Activated naive CD8-positive, alpha-beta T cell treated with anti-CD3 and anti-CD28 coated beads, Interleukin-2, amount 10 ng/mL, durations not matched to agents 7 days and 5 days (primary cell): ENCODE measurements at regions not wholly inside any gene's neighbourhood (a gene's known extent, or its start where the extent isn't known, plus 50 kb on each side); places are given as distances from the start of the nearest gene placed in this dataset.

Experiments used
- ATAC-seq: fragments of 150-1000 bp; cut with Tn5 transposase; one replicate; pipeline ENCODE4 v1.10.0; 2021; ENCODE audit warnings: low read depth, moderate library complexity
- POLR2A ChIA-PET: fragments of 350-600 bp; sonication (Branson Sonifier 250); formaldehyde crosslinking; loops from one replicate; lab custom pipeline; 2021; ENCODE audit warnings: antibody characterized with exemption; lab: Charles Lee
- DNase-seq: peaks from one replicate; pipeline ENCODE4 v3.0.0; 2021
- H3K27ac Mint-ChIP-seq: one replicate; pipeline ENCODE4 v1.8.0; 2022; ENCODE audit warnings: mild to moderate bottlenecking, mixed read lengths
- H3K27me3 Mint-ChIP-seq: one replicate; pipeline ENCODE4 v1.8.0; 2022; ENCODE audit warnings: mild to moderate bottlenecking, moderate library complexity, mixed read lengths
- H3K36me3 Mint-ChIP-seq: one replicate; pipeline ENCODE4 v1.8.0; 2021; ENCODE audit warnings: mild to moderate bottlenecking, mixed read lengths
- H3K4me1 Mint-ChIP-seq: one replicate; pipeline ENCODE4 v1.8.0; 2021; ENCODE audit warnings: mixed read lengths
- H3K4me3 Mint-ChIP-seq: one replicate; pipeline ENCODE4 v1.8.0; 2022; ENCODE audit warnings: mild to moderate bottlenecking, moderate library complexity, mixed read lengths
- H3K9me3 Mint-ChIP-seq: one replicate; pipeline ENCODE4 v1.8.0; 2021; ENCODE audit warnings: mixed read lengths

GRCh38 chr4:171674781-171675180 is 138.4 kb upstream of the GALNTL6 start:
- Mint-ChIP-seq H3K36me3 (no peaks in the 10 kb centered on the region), H3K4me1 (no peaks in the 10 kb centered on the region), H3K9me3 (no peaks in the 10 kb centered on the region), H3K27me3 (no peaks in the 10 kb centered on the region), H3K27ac (no peak overlapping the region), H3K4me3 (no peak overlapping the region)
- DNase-seq (no peak), ATAC-seq (no peak)
- POLR2A ChIA-PET, result no interaction called here

GRCh38 chr4:171668403-171668802 is 144.8 kb upstream of the GALNTL6 start:
- H3K4me1 Mint-ChIP-seq, result no peaks in the 10 kb centered on the region
- no peaks in the 10 kb centered on the region for H3K27me3 Mint-ChIP-seq
- H3K36me3 Mint-ChIP-seq, result no peaks in the 10 kb centered on the region
- no peaks in the 10 kb centered on the region for H3K9me3 Mint-ChIP-seq
- ATAC-seq (no peak), DNase-seq (no peak)
- POLR2A ChIA-PET, result no interaction called here
- H3K4me3 Mint-ChIP-seq, result no peak overlapping the region
- H3K27ac Mint-ChIP-seq, result no peak overlapping the region

GRCh38 chr4:171667906-171668305 is 145.3 kb upstream of the GALNTL6 start:
- Mint-ChIP-seq H3K27me3 (peaks cover 2% of the 10 kb centered on the region), H3K36me3 (no peaks in the 10 kb centered on the region), H3K4me3 (no peak overlapping the region), H3K4me1 (no peaks in the 10 kb centered on the region), H3K27ac (no peak overlapping the region), H3K9me3 (no peaks in the 10 kb centered on the region)
- POLR2A ChIA-PET, result no interaction called here
- ATAC-seq (no peak), DNase-seq (no peak)

GRCh38 chr4:171651071-171651470 is 162.1 kb upstream of the GALNTL6 start:
- POLR2A ChIA-PET, result no interaction called here
- Mint-ChIP-seq H3K27me3 (peaks cover 2% of the 10 kb centered on the region), H3K4me1 (no peaks in the 10 kb centered on the region), H3K9me3 (peaks cover 3% of the 10 kb centered on the region), H3K27ac (no peak overlapping the region), H3K36me3 (no peaks in the 10 kb centered on the region), H3K4me3 (no peak overlapping the region)
- DNase-seq (no peak), ATAC-seq (no peak)

GRCh38 chr4:171650543-171650942 is 162.7 kb upstream of the GALNTL6 start:
- Mint-ChIP-seq H3K27ac (no peak overlapping the region), H3K4me3 (no peak overlapping the region), H3K4me1 (no peaks in the 10 kb centered on the region), H3K27me3 (peaks cover 2% of the 10 kb centered on the region), H3K36me3 (no peaks in the 10 kb centered on the region), H3K9me3 (peaks cover 3% of the 10 kb centered on the region)
- ATAC-seq (no peak), DNase-seq (no peak)
- POLR2A ChIA-PET, result no interaction called here

- DNase-seq (no peak), ATAC-seq (no peak)
- Mint-ChIP-seq H3K27me3 (peaks cover 2% of the 10 kb centered on the region), H3K36me3 (no peaks in the 10 kb centered on the region), H3K27ac (no peak overlapping the region), H3K4me3 (no peak overlapping the region), H3K9me3 (peaks cover 3% of the 10 kb centered on the region), H3K4me1 (peaks cover 4% of the 10 kb centered on the region)
- POLR2A ChIA-PET, result no interaction called here
These were observed 164.3 kb upstream of the GALNTL6 start for GRCh38 chr4:171648926-171649325.

- H3K4me1 Mint-ChIP-seq, result peaks cover 6% of the 10 kb centered on the region
- DNase-seq (no peak), ATAC-seq (no peak)
- peaks cover 3% of the 10 kb centered on the region for H3K9me3 Mint-ChIP-seq
- H3K36me3 Mint-ChIP-seq, result no peaks in the 10 kb centered on the region
- POLR2A ChIA-PET, result no interaction called here
- H3K27me3 Mint-ChIP-seq, result peaks cover under 1% of the 10 kb centered on the region
- H3K4me3 Mint-ChIP-seq, result no peak overlapping the region
- H3K27ac Mint-ChIP-seq, result no peak overlapping the region
These were observed 166.2 kb upstream of the GALNTL6 start for GRCh38 chr4:171646984-171647383.

GRCh38 chr4:171644430-171645057 is 168.7 kb upstream of the GALNTL6 start:
- H3K27ac Mint-ChIP-seq, result peak overlapping the region; percentile 16
- peak overlapping the region; percentile 14 for H3K4me3 Mint-ChIP-seq
- no peak for DNase-seq
- H3K4me1 Mint-ChIP-seq, result peaks cover 10% of the 10 kb centered on the region
- H3K9me3 Mint-ChIP-seq, result peaks cover 1% of the 10 kb centered on the region
- no peaks in the 10 kb centered on the region for H3K27me3 Mint-ChIP-seq
- H3K36me3 Mint-ChIP-seq, result peaks cover 1% of the 10 kb centered on the region
- POLR2A ChIA-PET, result no interaction called here
- ATAC-seq, result peak; percentile 50

GRCh38 chr4:171639540-171639939 is 173.7 kb upstream of the GALNTL6 start:
- H3K27ac Mint-ChIP-seq, result peak overlapping the region; percentile 32
- POLR2A ChIA-PET, result no interaction called here
- DNase-seq (no peak), ATAC-seq (peak; percentile 45)
- H3K4me3 Mint-ChIP-seq, result peak overlapping the region; percentile 38
- H3K36me3 Mint-ChIP-seq, result peaks cover 1% of the 10 kb centered on the region
- H3K27me3 Mint-ChIP-seq, result no peaks in the 10 kb centered on the region
- peaks cover 1% of the 10 kb centered on the region for H3K9me3 Mint-ChIP-seq
- peaks cover 12% of the 10 kb centered on the region for H3K4me1 Mint-ChIP-seq

GRCh38 chr4:171636606-171637005 is 176.6 kb upstream of the GALNTL6 start:
- no peak for DNase-seq
- Mint-ChIP-seq H3K36me3 (no peaks in the 10 kb centered on the region), H3K9me3 (peaks cover 2% of the 10 kb centered on the region), H3K27me3 (no peaks in the 10 kb centered on the region), H3K27ac (no peak overlapping the region), H3K4me3 (no peak overlapping the region), H3K4me1 (peaks cover 10% of the 10 kb centered on the region)
- ATAC-seq, result no peak
- POLR2A ChIA-PET, result no interaction called here

GRCh38 chr4:171629737-171630136 is 183.5 kb upstream of the GALNTL6 start:
- DNase-seq (no peak), ATAC-seq (no peak)
- POLR2A ChIA-PET, result no interaction called here
- H3K36me3 Mint-ChIP-seq, result no peaks in the 10 kb centered on the region
- no peak overlapping the region for H3K4me3 Mint-ChIP-seq
- H3K27ac Mint-ChIP-seq, result no peak overlapping the region
- H3K4me1 Mint-ChIP-seq, result no peaks in the 10 kb centered on the region
- peaks cover 3% of the 10 kb centered on the region for H3K9me3 Mint-ChIP-seq
- no peaks in the 10 kb centered on the region for H3K27me3 Mint-ChIP-seq

- ATAC-seq, result no peak
- Mint-ChIP-seq H3K4me1 (no peaks in the 10 kb centered on the region), H3K36me3 (no peaks in the 10 kb centered on the region), H3K27me3 (no peaks in the 10 kb centered on the region), H3K27ac (no peak overlapping the region), H3K4me3 (no peak overlapping the region), H3K9me3 (peaks cover 3% of the 10 kb centered on the region)
- DNase-seq, result no peak
- POLR2A ChIA-PET, result no interaction called here
These were observed 184.0 kb upstream of the GALNTL6 start for GRCh38 chr4:171629182-171629581.

GRCh38 chr4:171626554-171626953 is 186.7 kb upstream of the GALNTL6 start:
- H3K36me3 Mint-ChIP-seq, result no peaks in the 10 kb centered on the region
- no peak overlapping the region for H3K4me3 Mint-ChIP-seq
- H3K27me3 Mint-ChIP-seq, result no peaks in the 10 kb centered on the region
- no peaks in the 10 kb centered on the region for H3K4me1 Mint-ChIP-seq
- H3K27ac Mint-ChIP-seq, result no peak overlapping the region
- ATAC-seq (no peak), DNase-seq (no peak)
- peaks cover 2% of the 10 kb centered on the region for H3K9me3 Mint-ChIP-seq
- POLR2A ChIA-PET, result no interaction called here

- no peaks in the 10 kb centered on the region for H3K27me3 Mint-ChIP-seq
- H3K36me3 Mint-ChIP-seq, result no peaks in the 10 kb centered on the region
- no peak overlapping the region for H3K4me3 Mint-ChIP-seq
- POLR2A ChIA-PET, result no interaction called here
- H3K27ac Mint-ChIP-seq, result no peak overlapping the region
- no peak for DNase-seq
- peaks cover 2% of the 10 kb centered on the region for H3K9me3 Mint-ChIP-seq
- ATAC-seq, result no peak
- H3K4me1 Mint-ChIP-seq, result no peaks in the 10 kb centered on the region
These were observed 190.5 kb upstream of the GALNTL6 start for GRCh38 chr4:171622729-171623128.

- Mint-ChIP-seq H3K4me3 (no peak overlapping the region), H3K27me3 (no peaks in the 10 kb centered on the region), H3K9me3 (peaks cover 2% of the 10 kb centered on the region), H3K36me3 (no peaks in the 10 kb centered on the region), H3K4me1 (no peaks in the 10 kb centered on the region), H3K27ac (no peak overlapping the region)
- ATAC-seq (no peak), DNase-seq (no peak)
- POLR2A ChIA-PET, result no interaction called here
These were observed 191.6 kb upstream of the GALNTL6 start for GRCh38 chr4:171621646-171622045.
